ENCODE measurements at regions not wholly inside any gene's neighbourhood (a gene's known extent, or its start where the extent isn't known, plus 50 kb on each side); places are given as distances from the start of the nearest gene placed in this dataset.

- POLR2A ChIA-PET = no interaction called here
- no peaks in the 10 kb centered on the region for H3K4me1 ChIP-seq (ENCODE audit: control insufficient read depth, insufficient read depth, low read length)
- H3K4me3 ChIP-seq (ENCODE audit: low read depth in 2 of 2, low read length in 2 of 2) = no peak overlapping the region
- CTCF ChIA-PET = no interaction called here
- DNase-seq (ENCODE audit: low read depth, low spot score) (no peak), ATAC-seq (no peak)
- no peak for TF ChIP-seq SIN3A (IDR thresholded peaks at IDR 0.05; ENCODE audit: borderline replicate concordance, insufficient read depth, low read depth, low read length)
- TF ChIP-seq TCF7L2 (IDR thresholded peaks at IDR 0.05; ENCODE audit: low read depth, low read length) = no peak
- TF ChIP-seq POLR2AphosphoS5 (IDR thresholded peaks at IDR 0.05; ENCODE audit: low read depth, low read length) = no peak
- TF ChIP-seq REST (IDR thresholded peaks at IDR 0.05; ENCODE audit: insufficient read depth in 1 of 2, low read depth in 2 of 2, low read length in 1 of 2) = no peak
- TF ChIP-seq CTCF (IDR thresholded peaks at IDR 0.05) = no peak
- no TSS peak for BruUV-seq (replicated peaks)
- H3K27ac ChIP-seq (ENCODE audit: low read length) = no peak overlapping the region
- in situ Hi-C loops (cut with HindIII; ENCODE audit: low pct_unique_long_range_greater_than_20kb, low sequenced_read_pairs) (no loop called here), intact Hi-C loops (cut with micrococcal nuclease; ENCODE audit: unreplicated experiment) (no loop called here)
- H3K27me3 ChIP-seq (ENCODE audit: control insufficient read depth, insufficient read depth, low read length) = no peaks in the 10 kb centered on the region
- no peaks in the 10 kb centered on the region for H3K9me3 ChIP-seq (ENCODE audit: control insufficient read depth, insufficient read depth, low read depth, low read length)
- no peaks in the 10 kb centered on the region for H3K36me3 ChIP-seq (ENCODE audit: control insufficient read depth, insufficient read depth, low read length)
Measured at GRCh38 chr4:144302704-144303536, 162.4 kb upstream of the GYPA start.

GRCh38 chr4:144304025-144304424 lies 163.5 kb upstream of the GYPA start:
- ChIA-PET POLR2A (no interaction called here), CTCF (no interaction called here)
- no peak for ATAC-seq
- no TSS peak for BruUV-seq (replicated peaks)
- Histone ChIP-seq H3K4me3 (ENCODE audit: low read depth in 2 of 2, low read length in 2 of 2) (no peak overlapping the region), H3K36me3 (ENCODE audit: control insufficient read depth, insufficient read depth, low read length) (no peaks in the 10 kb centered on the region), H3K4me1 (ENCODE audit: control insufficient read depth, insufficient read depth, low read length) (no peaks in the 10 kb centered on the region), H3K27me3 (ENCODE audit: control insufficient read depth, insufficient read depth, low read length) (no peaks in the 10 kb centered on the region), H3K9me3 (ENCODE audit: control insufficient read depth, insufficient read depth, low read depth, low read length) (no peaks in the 10 kb centered on the region), H3K27ac (ENCODE audit: low read length) (no peak overlapping the region)
- no peak for DNase-seq (ENCODE audit: low read depth, low spot score)
- TF ChIP-seq POLR2AphosphoS5 (IDR thresholded peaks at IDR 0.05; ENCODE audit: low read depth, low read length) = no peak
- TF ChIP-seq SIN3A (IDR thresholded peaks at IDR 0.05; ENCODE audit: borderline replicate concordance, insufficient read depth, low read depth, low read length) = no peak
- no peak for TF ChIP-seq REST (IDR thresholded peaks at IDR 0.05; ENCODE audit: insufficient read depth in 1 of 2, low read depth in 2 of 2, low read length in 1 of 2)
- no peak for TF ChIP-seq TCF7L2 (IDR thresholded peaks at IDR 0.05; ENCODE audit: low read depth, low read length)
- no peak for TF ChIP-seq CTCF (IDR thresholded peaks at IDR 0.05)
- intact Hi-C loops (cut with micrococcal nuclease; ENCODE audit: unreplicated experiment) (no loop called here), in situ Hi-C loops (cut with HindIII; ENCODE audit: low pct_unique_long_range_greater_than_20kb, low sequenced_read_pairs) (no loop called here)
